ENCODE measurements at regions not wholly inside any gene's neighbourhood (a gene's known extent, or its start where the extent isn't known, plus 50 kb on each side); places are given as distances from the start of the nearest gene placed in this dataset.

GRCh38 chr6:166842607-166843006, 113.7 kb downstream of the RNASET2 start:
- no peak for DNase-seq (ENCODE audit: low spot score)

- DNase-seq (ENCODE audit: low spot score), result no peak
Measured at GRCh38 chr6:166841216-166841615, 115.1 kb downstream of the RNASET2 start.

- no peak for DNase-seq (ENCODE audit: low spot score)
Measured at GRCh38 chr6:166839569-166839968, 116.8 kb downstream of the RNASET2 start.

- no peak for DNase-seq (ENCODE audit: low spot score)
Measured at GRCh38 chr6:166838987-166839386, 117.4 kb downstream of the RNASET2 start.

- no peak for DNase-seq (ENCODE audit: low spot score)
Measured at GRCh38 chr6:166836785-166837718, 119.3 kb downstream of the RNASET2 start.

- DNase-seq (ENCODE audit: low spot score), result no peak
Measured at GRCh38 chr6:166834049-166834448, 122.3 kb downstream of the RNASET2 start.

- DNase-seq (ENCODE audit: low spot score), result no peak
Measured at GRCh38 chr6:166830891-166831363, 125.4 kb downstream of the RNASET2 start.

GRCh38 chr6:166830185-166830890, 126.0 kb downstream of the RNASET2 start:
- no peak for DNase-seq (ENCODE audit: low spot score)

- no peak for DNase-seq (ENCODE audit: low spot score)
Measured at GRCh38 chr6:166826264-166826663, 130.1 kb downstream of the RNASET2 start.

- DNase-seq (ENCODE audit: low spot score), result no peak
Measured at GRCh38 chr6:166825553-166826145, 130.7 kb downstream of the RNASET2 start.

GRCh38 chr6:166824880-166825250, 131.5 kb downstream of the RNASET2 start:
- no peak for DNase-seq (ENCODE audit: low spot score)

- no peak for DNase-seq (ENCODE audit: low spot score)
Measured at GRCh38 chr6:166824146-166824879, 132.0 kb downstream of the RNASET2 start.

- DNase-seq (ENCODE audit: low spot score), result no peak
Measured at GRCh38 chr6:166822609-166823008, 133.7 kb downstream of the RNASET2 start.

GRCh38 chr6:166820483-166820882, 135.9 kb downstream of the RNASET2 start:
- no peak for DNase-seq (ENCODE audit: low spot score)

GRCh38 chr6:166820070-166820469, 136.3 kb downstream of the RNASET2 start:
- DNase-seq (ENCODE audit: low spot score), result no peak

GRCh38 chr6:166815629-166816028, 140.7 kb downstream of the RNASET2 start:
- DNase-seq (ENCODE audit: low spot score), result no peak

GRCh38 chr6:166814390-166814789, 142.0 kb downstream of the RNASET2 start:
- DNase-seq (ENCODE audit: low spot score), result no peak

- no peak for DNase-seq (ENCODE audit: low spot score)
Measured at GRCh38 chr6:166813461-166813860, 142.9 kb downstream of the RNASET2 start.

GRCh38 chr6:166810864-166811263, 145.5 kb downstream of the RNASET2 start:
- no peak for DNase-seq (ENCODE audit: low spot score)

- no peak for DNase-seq (ENCODE audit: low spot score)
Measured at GRCh38 chr6:166809721-166810120, 146.6 kb downstream of the RNASET2 start.

- DNase-seq (ENCODE audit: low spot score), result no peak
Measured at GRCh38 chr6:166806962-166807757, 149.2 kb downstream of the RNASET2 start.

Measured in kidney capillary endothelial cell (primary cell).